DOHH2 (cell line): ENCODE measurements at regions not wholly inside any gene's neighbourhood (a gene's known extent, or its start where the extent isn't known, plus 50 kb on each side); places are given as distances from the start of the nearest gene placed in this dataset.

Experiments
- H3F3A ChIP-seq: fragments of 200-600 bp; sonication (generic), shearing (Covaris generic); 2 replicates; pipeline ENCODE4 v1.6.0; 2016; ENCODE audit warnings: antibody characterized with exemption, mild to moderate bottlenecking; ENCODE audit not compliant: control insufficient read depth, insufficient read depth
- H3K27ac ChIP-seq: fragments of 200-600 bp; sonication (generic); 2 replicates; pipeline ENCODE4 v1.5.1; 2014; ENCODE audit warnings: low read depth, mild to moderate bottlenecking, low read length, moderate library complexity
- H3K27me3 ChIP-seq: fragments of 200-600 bp; sonication (generic); 2 replicates; pipeline ENCODE4 v1.6.1; 2014; ENCODE audit warnings: mild to moderate bottlenecking, low read length, mixed read lengths; ENCODE audit not compliant: control insufficient read depth
- H3K36me3 ChIP-seq: fragments of 200-600 bp; sonication (generic); 2 replicates; pipeline ENCODE4 v1.6.1; 2014; ENCODE audit warnings: mild to moderate bottlenecking, low read length, moderate library complexity, mixed read lengths; ENCODE audit not compliant: control insufficient read depth
- H3K4me1 ChIP-seq: fragments of 200-600 bp; sonication (generic); 2 replicates; pipeline ENCODE4 v1.6.1; 2014; ENCODE audit warnings: mild to moderate bottlenecking, low read length, mixed read lengths; ENCODE audit not compliant: control insufficient read depth
- H3K4me2 ChIP-seq: fragments of 200-600 bp; sonication (generic); 2 replicates; pipeline ENCODE4 v1.6.0; 2014; ENCODE audit warnings: mild to moderate bottlenecking, low read length, moderate library complexity
- H3K4me3 ChIP-seq: fragments of 200-600 bp; sonication (generic); 2 replicates; pipeline ENCODE4 v1.5.1; 2014; ENCODE audit warnings: mild to moderate bottlenecking, low read length, mixed read lengths
- H3K79me2 ChIP-seq: fragments of 200-600 bp; sonication (generic); 2 replicates; pipeline ENCODE4 v1.6.1; 2014; ENCODE audit warnings: mild to moderate bottlenecking, low read length, mixed read lengths; ENCODE audit not compliant: control insufficient read depth
- H3K9me2 ChIP-seq: fragments of 200-600 bp; sonication (generic); replicated peaks from 2 replicates; pipeline ENCODE4 v1.6.1; 2014; ENCODE audit warnings: mild to moderate bottlenecking, low read length, mixed read lengths; ENCODE audit not compliant: control insufficient read depth
- H3K9me3 ChIP-seq: fragments of 200-600 bp; sonication (generic); 2 replicates; pipeline ENCODE4 v1.6.1; 2014; ENCODE audit warnings: antibody characterized with exemption, low read length, mixed read lengths; ENCODE audit not compliant: control insufficient read depth, insufficient read depth
- H4K20me1 ChIP-seq: fragments of 200-600 bp; sonication (generic); 2 replicates; pipeline ENCODE4 v1.6.0; 2014; ENCODE audit warnings: low read depth, mild to moderate bottlenecking, antibody characterized with exemption, low read length, moderate library complexity; ENCODE audit not compliant: control insufficient read depth, insufficient read depth
- EZH2phosphoT487 ChIP-seq: fragments of 200-600 bp; sonication (generic); IDR thresholded peaks from 2 replicates; pipeline ENCODE4 v1.6.1; 2017; ENCODE audit warnings: borderline replicate concordance, mild to moderate bottlenecking, antibody characterized with exemption, low read length, moderate library complexity, mixed read lengths
- TF ChIP-seq, protein P1 (sequence below): fragments of 200-600 bp; sonication (generic); IDR thresholded peaks from one replicate; pipeline ENCODE4 v1.5.1; 2014; ENCODE audit warnings: antibody characterized with exemption, mild to moderate bottlenecking, low read depth, low read length; ENCODE audit not compliant: poor library complexity, severe bottlenecking

DNA sequence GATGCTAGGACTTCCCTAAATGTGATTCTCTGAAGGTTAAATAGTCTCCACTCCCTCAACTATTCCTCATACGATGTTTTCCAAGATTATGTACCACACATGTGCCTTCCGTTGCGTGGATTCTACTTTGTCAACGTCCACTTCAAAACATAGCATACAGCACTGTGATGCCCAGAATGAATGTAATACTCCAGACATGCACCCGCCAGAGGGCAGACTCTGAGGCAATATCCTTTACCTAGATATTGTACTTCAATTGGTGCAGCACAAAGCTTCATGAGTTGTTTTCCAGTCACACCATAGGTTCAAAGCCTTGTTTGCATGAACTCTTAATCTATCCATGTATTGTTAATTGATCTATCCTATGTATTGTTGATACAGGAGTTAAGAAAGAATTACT, 201.0 kb upstream of the NABP1 start:
- no peak overlapping the region for H3K4me2 ChIP-seq
- H4K20me1 ChIP-seq = no peaks in the 10 kb centered on the region
- no peaks in the 10 kb centered on the region for H3K4me1 ChIP-seq
- H3K9me2 ChIP-seq = no peaks in the 10 kb centered on the region
- no peak overlapping the region for H3K4me3 ChIP-seq
- no peaks in the 10 kb centered on the region for H3F3A ChIP-seq
- H3K27ac ChIP-seq = no peak overlapping the region
- no peaks in the 10 kb centered on the region for H3K36me3 ChIP-seq
- TF ChIP-seq EZH2phosphoT487 = no peak
- TF ChIP-seq, protein P1, sequence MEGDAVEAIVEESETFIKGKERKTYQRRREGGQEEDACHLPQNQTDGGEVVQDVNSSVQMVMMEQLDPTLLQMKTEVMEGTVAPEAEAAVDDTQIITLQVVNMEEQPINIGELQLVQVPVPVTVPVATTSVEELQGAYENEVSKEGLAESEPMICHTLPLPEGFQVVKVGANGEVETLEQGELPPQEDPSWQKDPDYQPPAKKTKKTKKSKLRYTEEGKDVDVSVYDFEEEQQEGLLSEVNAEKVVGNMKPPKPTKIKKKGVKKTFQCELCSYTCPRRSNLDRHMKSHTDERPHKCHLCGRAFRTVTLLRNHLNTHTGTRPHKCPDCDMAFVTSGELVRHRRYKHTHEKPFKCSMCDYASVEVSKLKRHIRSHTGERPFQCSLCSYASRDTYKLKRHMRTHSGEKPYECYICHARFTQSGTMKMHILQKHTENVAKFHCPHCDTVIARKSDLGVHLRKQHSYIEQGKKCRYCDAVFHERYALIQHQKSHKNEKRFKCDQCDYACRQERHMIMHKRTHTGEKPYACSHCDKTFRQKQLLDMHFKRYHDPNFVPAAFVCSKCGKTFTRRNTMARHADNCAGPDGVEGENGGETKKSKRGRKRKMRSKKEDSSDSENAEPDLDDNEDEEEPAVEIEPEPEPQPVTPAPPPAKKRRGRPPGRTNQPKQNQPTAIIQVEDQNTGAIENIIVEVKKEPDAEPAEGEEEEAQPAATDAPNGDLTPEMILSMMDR = no peak
- H3K79me2 ChIP-seq = no peaks in the 10 kb centered on the region
- H3K9me3 ChIP-seq = no peaks in the 10 kb centered on the region
- H3K27me3 ChIP-seq = 0 out of 2 replicates have a peak, but pooled peaks cover 2% of the 10 kb centered on the region

DNA sequence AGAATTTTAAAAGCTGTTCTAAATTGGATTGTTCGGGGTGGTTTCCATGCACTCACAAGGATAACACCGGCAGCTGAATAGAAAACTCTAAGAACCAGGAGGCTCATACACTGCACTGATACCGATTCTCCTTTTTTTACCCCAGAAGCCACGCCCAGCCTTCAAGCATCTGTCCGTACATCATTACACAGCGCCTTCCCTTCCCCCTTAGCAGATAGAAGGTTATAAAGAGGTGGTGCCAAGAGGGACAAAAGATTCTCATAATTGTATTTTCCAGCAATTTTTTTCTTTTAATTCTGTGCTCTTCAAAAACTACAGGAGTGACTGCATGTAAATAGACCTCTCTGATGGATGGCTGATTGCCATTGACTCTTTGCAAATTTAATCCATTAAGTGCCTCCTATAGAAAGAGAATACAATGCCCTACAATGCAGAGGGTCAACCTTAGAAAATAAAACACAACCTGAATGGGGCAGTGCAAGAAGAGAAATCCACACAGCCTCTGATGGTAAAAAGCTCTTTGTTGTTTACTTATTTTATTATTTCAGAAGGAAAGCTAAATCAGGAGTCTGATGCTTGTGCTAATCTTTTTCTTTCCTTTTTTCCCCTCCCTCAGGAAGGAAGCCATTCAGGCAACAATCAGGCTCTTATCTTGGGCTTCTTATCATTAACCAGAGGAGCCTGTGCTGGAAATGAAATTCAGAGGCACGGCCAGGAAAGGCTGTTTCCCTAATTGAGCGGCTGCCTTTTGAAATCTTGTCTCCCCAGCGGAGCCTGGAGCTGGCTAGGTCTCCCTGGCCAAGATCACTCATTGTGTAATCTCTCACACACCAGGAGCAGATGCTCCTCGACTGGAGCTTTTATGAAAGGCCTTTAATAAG, 198.9 kb upstream of the NABP1 start:
- H3K27ac ChIP-seq = no peak overlapping the region
- TF ChIP-seq, protein P1 = no peak
- TF ChIP-seq EZH2phosphoT487 = no peak
- no peaks in the 10 kb centered on the region for H3K9me3 ChIP-seq
- H3K9me2 ChIP-seq = no peaks in the 10 kb centered on the region
- H3K4me3 ChIP-seq = no peak overlapping the region
- no peak overlapping the region for H3K4me2 ChIP-seq
- 0 out of 2 replicates have a peak, but pooled peaks cover 2% of the 10 kb centered on the region for H3K27me3 ChIP-seq
- no peaks in the 10 kb centered on the region for H3F3A ChIP-seq
- H3K36me3 ChIP-seq = no peaks in the 10 kb centered on the region
- no peaks in the 10 kb centered on the region for H4K20me1 ChIP-seq
- H3K79me2 ChIP-seq = no peaks in the 10 kb centered on the region
- H3K4me1 ChIP-seq = no peaks in the 10 kb centered on the region

GRCh38 chr2:191479680-191480023, 198.3 kb upstream of the NABP1 start:
- TF ChIP-seq, protein P1 = no peak
- no peak for TF ChIP-seq EZH2phosphoT487
- H3K9me3 ChIP-seq = no peaks in the 10 kb centered on the region
- 0 out of 2 replicates have a peak, but pooled peaks cover 2% of the 10 kb centered on the region for H3K27me3 ChIP-seq
- H3K4me1 ChIP-seq = no peaks in the 10 kb centered on the region
- no peaks in the 10 kb centered on the region for H4K20me1 ChIP-seq
- H3K4me3 ChIP-seq = no peak overlapping the region
- no peak overlapping the region for H3K27ac ChIP-seq
- no peaks in the 10 kb centered on the region for H3K36me3 ChIP-seq
- no peaks in the 10 kb centered on the region for H3F3A ChIP-seq
- H3K4me2 ChIP-seq = no peak overlapping the region
- H3K79me2 ChIP-seq = no peaks in the 10 kb centered on the region
- no peaks in the 10 kb centered on the region for H3K9me2 ChIP-seq
